Lower lobe of right lung (tissue), 2 donors: ENCODE measurements at regions not wholly inside any gene's neighbourhood (a gene's known extent, or its start where the extent isn't known, plus 50 kb on each side); places are given as distances from the start of the nearest gene placed in this dataset.

Experiments used
- ATAC-seq, 2 donors: fragments of 200-7000 bp; cut with Tn5 transposase; one replicate each; pipeline ENCODE4 v1.9.1; 2020 to 2022; ENCODE audit warnings: mild to moderate bottlenecking in 2 of 2, moderate library complexity in 2 of 2
- DNase-seq: peaks from one replicate; pipeline ENCODE4 v3.0.0-alpha.2; 2020
- H3K27ac ChIP-seq: fragments of 200-600 bp; one replicate; pipeline ENCODE4 v1.8.0; 2022
- H3K27me3 ChIP-seq: fragments of 200-600 bp; one replicate; pipeline ENCODE4 v1.8.0; 2022; ENCODE audit warnings: low read depth
- H3K36me3 ChIP-seq: fragments of 200-600 bp; one replicate; pipeline ENCODE4 v1.8.0; 2022; ENCODE audit warnings: mild to moderate bottlenecking
- H3K4me1 ChIP-seq: fragments of 200-600 bp; one replicate; pipeline ENCODE4 v1.8.0; 2022
- H3K4me3 ChIP-seq: fragments of 200-600 bp; one replicate; pipeline ENCODE4 v1.8.0; 2022; ENCODE audit warnings: mild to moderate bottlenecking
- H3K9me3 ChIP-seq: fragments of 200-600 bp; one replicate; pipeline ENCODE4 v1.8.0; 2022
- CTCF ChIP-seq: fragments of 200-600 bp; IDR thresholded peaks from one replicate; pipeline ENCODE4 v1.8.0; 2022; ENCODE audit warnings: antibody characterized with exemption, mild to moderate bottlenecking
- intact Hi-C: fragments of 100-400 bp; cut with DNase I; formaldehyde crosslinking; loops from one replicate; pipeline ENCODE4 v1.11.0; 2022
- donor health status: DM: no; HTN: yes; CAD: no; lungs with severe emphysema.

GRCh38 chr12:46676797-46677520 lies 148.8 kb downstream of the SLC38A4 start:
- H3K4me3 ChIP-seq: no peak overlapping the region
- no peak for TF ChIP-seq CTCF
- H3K27me3 ChIP-seq: no peaks in the 10 kb centered on the region
- no peak overlapping the region for H3K27ac ChIP-seq
- intact Hi-C loops: no loop called here
- ATAC-seq: no peak
- H3K36me3 ChIP-seq: no peaks in the 10 kb centered on the region
- H3K4me1 ChIP-seq: no peaks in the 10 kb centered on the region
- H3K9me3 ChIP-seq: no peaks in the 10 kb centered on the region
- DNase-seq: no peak

- H3K36me3 ChIP-seq: no peaks in the 10 kb centered on the region
- no peak overlapping the region for H3K4me3 ChIP-seq
- DNase-seq: no peak
- H3K27me3 ChIP-seq: no peaks in the 10 kb centered on the region
- no peaks in the 10 kb centered on the region for H3K4me1 ChIP-seq
- no peak for TF ChIP-seq CTCF
- intact Hi-C loops: no loop called here
- no peak for ATAC-seq
- no peak overlapping the region for H3K27ac ChIP-seq
- no peaks in the 10 kb centered on the region for H3K9me3 ChIP-seq
Observed at GRCh38 chr12:46676396-46676795, 149.4 kb downstream of the SLC38A4 start.

- intact Hi-C loops: no loop called here
- Histone ChIP-seq H3K27me3 (no peaks in the 10 kb centered on the region), H3K9me3 (no peaks in the 10 kb centered on the region), H3K27ac (no peak overlapping the region), H3K36me3 (no peaks in the 10 kb centered on the region), H3K4me3 (no peak overlapping the region), H3K4me1 (no peaks in the 10 kb centered on the region)
- peak; percentile 67 for TF ChIP-seq CTCF
- peak; percentile 47 to 59 for ATAC-seq
- peak; percentile 47 for DNase-seq
Observed at GRCh38 chr12:46675736-46676135, 150.1 kb downstream of the SLC38A4 start.

GRCh38 chr12:46674800-46675199 lies 151.0 kb downstream of the SLC38A4 start:
- Histone ChIP-seq H3K4me3 (no peak overlapping the region), H3K27ac (no peak overlapping the region), H3K27me3 (no peaks in the 10 kb centered on the region), H3K36me3 (no peaks in the 10 kb centered on the region), H3K9me3 (no peaks in the 10 kb centered on the region), H3K4me1 (no peaks in the 10 kb centered on the region)
- intact Hi-C loops: no loop called here
- no peak for DNase-seq
- no peak for ATAC-seq
- no peak for TF ChIP-seq CTCF

GRCh38 chr12:46674129-46674528 lies 151.7 kb downstream of the SLC38A4 start:
- Histone ChIP-seq H3K4me3 (no peak overlapping the region), H3K9me3 (no peaks in the 10 kb centered on the region), H3K27ac (no peak overlapping the region), H3K4me1 (no peaks in the 10 kb centered on the region), H3K27me3 (no peaks in the 10 kb centered on the region), H3K36me3 (no peaks in the 10 kb centered on the region)
- ATAC-seq: no peak
- intact Hi-C loops: no loop called here
- no peak for DNase-seq
- TF ChIP-seq CTCF: no peak
